NOMO-1 (cell line): ENCODE measurements at regions not wholly inside any gene's neighbourhood (a gene's known extent, or its start where the extent isn't known, plus 50 kb on each side); places are given as distances from the start of the nearest gene placed in this dataset.

ENCODE experiments used
- DNase-seq, 2 experiments: peaks; one replicate each; lab custom pipeline; 2025; ENCODE audit not compliant: unreplicated experiment in 2 of 2; lab: John Stamatoyannopoulos, UW

DNA sequence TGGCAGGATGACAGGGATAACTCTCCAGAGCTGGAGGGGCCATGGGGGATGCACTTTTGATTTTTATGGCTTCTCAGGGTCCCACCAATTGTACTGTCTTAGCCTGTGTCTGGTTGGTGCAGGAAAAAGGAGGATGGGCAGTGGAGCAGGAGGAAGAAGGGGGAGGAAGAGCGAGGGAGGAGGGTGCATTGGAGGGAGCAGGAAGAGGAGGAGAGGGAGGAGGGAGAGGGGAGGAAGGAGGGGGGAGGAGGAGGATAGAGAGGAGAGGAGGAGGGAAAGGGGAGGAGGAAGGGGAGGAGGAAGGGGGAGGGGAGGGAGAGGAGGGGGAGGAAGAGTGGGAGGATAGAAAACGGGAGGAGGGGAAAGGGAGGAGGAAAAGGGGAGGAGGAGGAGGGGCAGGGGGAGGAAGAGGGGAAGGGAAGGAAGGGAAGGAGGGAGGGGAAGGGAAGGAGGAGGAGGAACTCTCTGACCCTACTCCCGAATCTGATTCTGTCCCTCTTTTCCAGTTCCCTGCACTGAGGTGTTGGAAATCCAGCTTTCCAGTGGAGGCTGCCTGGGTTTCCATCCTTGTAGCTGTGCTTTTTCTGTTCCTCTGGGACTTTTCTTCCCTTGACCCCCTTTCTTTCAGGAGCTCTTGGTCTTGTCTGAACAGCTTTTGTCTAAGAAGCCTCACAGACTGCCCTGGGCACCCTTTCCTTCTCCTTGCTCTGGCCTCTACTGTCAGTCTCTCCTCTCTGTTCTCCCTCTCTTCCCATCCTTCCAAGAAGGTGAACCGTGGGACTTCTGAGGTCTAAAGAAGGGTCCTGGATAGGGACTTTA is 149.4 kb downstream of the DHX35 start:
- DNase-seq: no peak

- DNase-seq: no peak
Measured at GRCh38 chr20:39110819-39111136, 148.6 kb downstream of the DHX35 start.

- no peak for DNase-seq
Measured at GRCh38 chr20:39109933-39110818, 148.0 kb downstream of the DHX35 start.

DNA sequence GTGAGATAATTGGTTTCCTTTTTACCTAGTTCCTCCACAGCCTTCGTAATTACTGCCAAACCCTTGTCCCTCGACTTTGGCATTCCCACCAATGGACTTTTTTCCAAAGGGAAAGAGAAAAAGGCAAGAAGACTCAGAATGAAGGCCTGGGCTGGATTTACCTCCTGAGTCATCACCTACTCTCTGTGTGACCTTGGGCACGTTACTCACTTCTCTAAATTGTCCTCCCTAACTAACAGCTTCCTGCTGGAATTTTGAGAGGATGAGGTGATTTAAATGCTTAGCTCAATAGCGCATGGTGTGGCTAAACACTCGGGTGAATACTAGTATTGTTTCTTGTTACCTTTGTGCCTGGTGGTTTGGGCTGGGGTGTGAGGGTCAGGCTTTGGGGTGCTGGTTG is 146.6 kb downstream of the DHX35 start:
- DNase-seq: no peak

DNA sequence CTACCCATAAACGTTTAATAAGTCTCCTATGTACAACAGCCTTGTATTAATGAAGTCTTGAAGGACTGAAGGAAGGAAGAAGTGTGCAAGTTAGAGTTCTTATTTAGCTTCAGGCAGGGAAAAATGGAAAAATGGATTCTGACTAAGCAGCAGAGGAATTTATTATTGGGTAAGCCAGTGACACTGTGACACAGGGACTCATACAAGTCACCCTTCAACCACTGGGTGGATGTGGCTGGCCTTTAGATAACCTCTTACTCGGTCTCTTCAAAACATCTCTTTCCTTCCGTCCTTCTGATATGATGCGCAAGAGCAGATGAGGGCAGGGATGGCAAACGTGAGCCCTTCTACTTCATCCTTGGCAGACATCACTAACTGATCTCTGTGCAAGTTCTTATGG is 145.6 kb downstream of the DHX35 start:
- no peak for DNase-seq

GRCh38 chr20:39106791-39107190 is 144.6 kb downstream of the DHX35 start:
- no peak for DNase-seq

DNA sequence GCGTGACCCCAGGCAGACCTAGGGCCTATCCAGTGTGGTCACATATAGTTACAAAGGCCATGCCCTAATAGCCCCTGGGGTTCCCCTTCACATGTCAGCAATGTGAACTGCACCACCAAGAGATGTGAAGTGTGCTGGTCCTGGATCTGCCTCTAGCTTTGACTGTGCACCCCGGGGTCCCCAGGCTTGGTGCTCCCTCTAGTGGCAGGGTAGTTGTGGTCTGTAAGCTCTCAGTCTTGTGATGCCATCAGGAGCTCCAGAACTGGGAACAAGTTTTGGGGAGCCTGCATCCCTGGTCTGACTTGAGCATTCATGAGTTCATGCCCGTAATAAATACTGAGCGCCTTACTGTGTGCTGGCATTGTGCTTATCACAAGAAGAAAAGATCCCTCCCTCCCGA is 143.4 kb downstream of the DHX35 start:
- no peak for DNase-seq

GRCh38 chr20:39103732-39104131 is 141.6 kb downstream of the DHX35 start:
- DNase-seq: no peak

GRCh38 chr20:39103305-39103704 is 141.2 kb downstream of the DHX35 start:
- no peak for DNase-seq

GRCh38 chr20:39101895-39102294 is 139.8 kb downstream of the DHX35 start:
- DNase-seq: no peak

GRCh38 chr20:39100691-39101090 is 138.5 kb downstream of the DHX35 start:
- no peak for DNase-seq

- no peak for DNase-seq
Measured at GRCh38 chr20:39097889-39098288, 135.7 kb downstream of the DHX35 start.

GRCh38 chr20:39095870-39096269 is 133.7 kb downstream of the DHX35 start:
- no peak for DNase-seq

- no peak for DNase-seq
Measured at GRCh38 chr20:39094391-39094790, 132.2 kb downstream of the DHX35 start.

GRCh38 chr20:39092733-39093410 is 130.7 kb downstream of the DHX35 start:
- no peak for DNase-seq

- no peak for DNase-seq
Measured at GRCh38 chr20:39090906-39091305, 128.8 kb downstream of the DHX35 start.

GRCh38 chr20:39089797-39090196 is 127.7 kb downstream of the DHX35 start:
- DNase-seq: no peak
